Endothelial cell of umbilical vein (primary cell): ENCODE measurements at regions not wholly inside any gene's neighbourhood (a gene's known extent, or its start where the extent isn't known, plus 50 kb on each side); places are given as distances from the start of the nearest gene placed in this dataset.

ENCODE experiments used
- BruUV-seq: library from RNA; stranded (reverse); fragments of 400-500 nt; replicated peaks from 2 replicates; lab custom pipeline; 2021; lab: Mats Ljungman, UMichigan
- CTCF ChIA-PET: fragments of 300-600, 350-600 bp; sonication (Branson Sonifier 250); formaldehyde crosslinking; loops from one replicate; lab custom pipeline; 2021; ENCODE audit warnings: antibody characterized with exemption, inconsistent platforms; lab: Charles Lee
- POLR2A ChIA-PET: fragments of 300-600, 350-600 bp; sonication (Branson Sonifier 250); formaldehyde crosslinking; loops from one replicate; lab custom pipeline; 2021; ENCODE audit warnings: antibody characterized with exemption, inconsistent platforms; lab: Charles Lee
- DNase-seq: peaks from one replicate; pipeline ENCODE4 v3.0.0-alpha.2; 2011; ENCODE audit warnings: low read depth, low spot score
- FAIRE-seq: peaks from 2 replicates; lab custom pipeline; 2011; peaks lifted over from hg19 to GRCh38; lab: Jason Lieb, UNC
- H2AFZ ChIP-seq: 2 replicates; pipeline ENCODE4 v1.6.0; 2012; ENCODE audit warnings: low read depth, low read length, control low read depth, inconsistent platforms
- H3K27ac ChIP-seq: 2 replicates; pipeline ENCODE4 v1.5.1; 2011; ENCODE audit warnings: low read depth, mild to moderate bottlenecking, control low read depth, low read length, moderate library complexity; ENCODE audit not compliant: insufficient read depth
- H3K27me3 ChIP-seq, 2 experiments: 2 replicates each; pipeline versions ENCODE4 v1.6.0 to v1.6.1; 2011; ENCODE audit warnings: low read length in 2 of 2, mixed read lengths in 1 of 2; ENCODE audit not compliant: control insufficient read depth in 2 of 2, insufficient read depth in 2 of 2
- H3K36me3 ChIP-seq, 2 experiments: 2 replicates in 1 of 2; 3 replicates in 1 of 2; pipeline ENCODE4 v1.5.1; 2011; ENCODE audit warnings: low read length in 2 of 2, mild to moderate bottlenecking in 1 of 2, moderate library complexity in 1 of 2; ENCODE audit not compliant: control insufficient read depth in 2 of 2, insufficient read depth in 2 of 2; ENCODE audit errors: extremely low read depth in 1 of 2
- H3K4me1 ChIP-seq: 3 replicates; pipeline ENCODE4 v1.5.1; 2011; ENCODE audit warnings: mild to moderate bottlenecking, low read length; ENCODE audit not compliant: control insufficient read depth, insufficient read depth; ENCODE audit errors: extremely low read depth
- H3K4me2 ChIP-seq: 2 replicates; pipeline ENCODE4 v1.6.1; 2011; ENCODE audit warnings: low read length, control low read depth, mixed read lengths; ENCODE audit not compliant: insufficient read depth
- H3K4me3 ChIP-seq, 3 experiments: fragments of 200-600 bp in 1 of 3; sonication (generic), shearing (Covaris generic) in 1 of 3; replicated peaks in 1 of 3; 2 replicates each; pipeline ENCODE4 v1.5.1; 2011 to 2016; ENCODE audit warnings: control low read depth in 3 of 3, low read length in 3 of 3, mild to moderate bottlenecking in 2 of 3, inconsistent platforms in 1 of 3, low read depth in 1 of 3, moderate library complexity in 1 of 3; ENCODE audit not compliant: insufficient read depth in 1 of 3
- H3K79me2 ChIP-seq: 2 replicates; pipeline ENCODE4 v1.6.0; 2012; ENCODE audit warnings: low read length, inconsistent platforms; ENCODE audit not compliant: control insufficient read depth, insufficient read depth
- H3K9ac ChIP-seq: replicated peaks from 2 replicates; pipeline ENCODE3; 2011; ENCODE audit warnings: low read length, control low read depth; ENCODE audit not compliant: insufficient read depth; ENCODE audit errors: extremely low read depth
- H3K9me1 ChIP-seq: replicated peaks from 3 replicates; pipeline ENCODE4 v1.6.0; 2011; ENCODE audit warnings: mild to moderate bottlenecking, low read length; ENCODE audit not compliant: control insufficient read depth, insufficient read depth; ENCODE audit errors: extremely low read depth
- H3K9me3 ChIP-seq: replicated peaks from 2 replicates; pipeline ENCODE4 v1.5.1; 2012; ENCODE audit warnings: low read length, inconsistent platforms; ENCODE audit not compliant: control insufficient read depth, insufficient read depth
- H4K20me1 ChIP-seq: replicated peaks from 2 replicates; pipeline ENCODE3; 2011; ENCODE audit warnings: mild to moderate bottlenecking, low read length; ENCODE audit not compliant: control insufficient read depth, insufficient read depth; ENCODE audit errors: extremely low read depth
- CTCF ChIP-seq, 2 donors: IDR thresholded peaks; 1 replicate in 1 of 2; 2 replicates in 1 of 2; pipeline ENCODE4 v1.5.1; 2011; ENCODE audit warnings: low read length in 2 of 2, mild to moderate bottlenecking in 2 of 2, moderate library complexity in 2 of 2, control low read depth in 1 of 2, inconsistent platforms in 1 of 2, low read depth in 1 of 2; ENCODE audit not compliant: insufficient read depth in 1 of 2; ENCODE audit errors: extremely low read depth in 1 of 2
- EZH2 ChIP-seq: IDR thresholded peaks from 2 replicates; pipeline ENCODE4 v1.6.1; 2012; ENCODE audit warnings: borderline replicate concordance, low read depth, mild to moderate bottlenecking, moderate library complexity, low read length, inconsistent platforms; ENCODE audit not compliant: severe bottlenecking
- FOS ChIP-seq: IDR thresholded peaks from 2 replicates; pipeline ENCODE4 v1.6.1; 2011; ENCODE audit warnings: mild to moderate bottlenecking, low read length, moderate library complexity, borderline replicate concordance; ENCODE audit not compliant: insufficient read depth
- GATA2 ChIP-seq: IDR thresholded peaks from 2 replicates; pipeline ENCODE4 v1.7.0; 2011; ENCODE audit warnings: low read depth, mild to moderate bottlenecking, moderate library complexity, mixed read lengths, low read length; ENCODE audit not compliant: insufficient read length, insufficient read depth
- JUN ChIP-seq: IDR thresholded peaks from 2 replicates; pipeline ENCODE4 v1.6.1; 2011; ENCODE audit warnings: borderline replicate concordance, low read depth; ENCODE audit not compliant: insufficient read length, insufficient read depth
- MAX ChIP-seq: IDR thresholded peaks from 2 replicates; pipeline ENCODE4 v1.6.1; 2011; ENCODE audit not compliant: insufficient read depth, insufficient read length
- MYC ChIP-seq: IDR thresholded peaks from one replicate; pipeline ENCODE4 v1.6.1; 2011; ENCODE audit warnings: mild to moderate bottlenecking, low read depth, low read length
- POLR2A ChIP-seq: IDR thresholded peaks from 2 replicates; pipeline ENCODE4 v1.6.1; 2012; ENCODE audit warnings: low read depth, mild to moderate bottlenecking, control low read depth, low read length
- POLR2AphosphoS5 ChIP-seq: IDR thresholded peaks from 2 replicates; pipeline ENCODE4 v1.6.1; 2012; ENCODE audit warnings: low read depth, mild to moderate bottlenecking, control low read depth, low read length, moderate library complexity; ENCODE audit not compliant: insufficient read depth
- dilution Hi-C: fragments of 300-500 bp; cut with MboI; formaldehyde crosslinking; loops from one replicate; pipeline ENCODE4 v1.15.0; 2019; ENCODE audit warnings: low sequenced_read_pairs; ENCODE audit not compliant: extremely low pct_ligation_motif_present
- intact Hi-C: fragments of 100-400 bp; cut with micrococcal nuclease; formaldehyde crosslinking; loops from one replicate; pipeline ENCODE4 v1.10.0; 2022

GRCh38 chr10:20672741-20673140 is 224.4 kb downstream of the NEBL start:
- dilution Hi-C loops: no loop called here
- Histone ChIP-seq H4K20me1 (no peaks in the 10 kb centered on the region), H3K4me1 (no peaks in the 10 kb centered on the region), H3K4me2 (no peak overlapping the region), H3K79me2 (no peaks in the 10 kb centered on the region), H3K9ac (no peak overlapping the region), H3K27me3 (no peaks in the 10 kb centered on the region), H3K27ac (no peak overlapping the region), H3K36me3 (no peaks in the 10 kb centered on the region), H3K9me1 (no peaks in the 10 kb centered on the region), H2AFZ (no peak overlapping the region), H3K4me3 (no peak overlapping the region), H3K9me3 (peaks cover 6% of the 10 kb centered on the region)
- CTCF ChIA-PET: no interaction called here
- POLR2A ChIA-PET: no interaction called here
- FAIRE-seq (no peak), DNase-seq (no peak)
- intact Hi-C loops: no loop called here
- BruUV-seq: no TSS peak
- no peak for TF ChIP-seq JUN

- Histone ChIP-seq H3K27ac (no peak overlapping the region), H3K9me3 (peaks cover 5% of the 10 kb centered on the region), H3K36me3 (no peaks in the 10 kb centered on the region), H4K20me1 (no peaks in the 10 kb centered on the region), H3K9ac (no peak overlapping the region), H2AFZ (no peak overlapping the region), H3K4me1 (no peaks in the 10 kb centered on the region), H3K4me3 (no peak overlapping the region), H3K4me2 (no peak overlapping the region), H3K27me3 (no peaks in the 10 kb centered on the region), H3K79me2 (no peaks in the 10 kb centered on the region), H3K9me1 (no peaks in the 10 kb centered on the region)
- dilution Hi-C loops: no loop called here
- FAIRE-seq (no peak), DNase-seq (no peak)
- intact Hi-C loops: no loop called here
- POLR2A ChIA-PET: no interaction called here
- no peak for TF ChIP-seq MYC
- TF ChIP-seq JUN: no peak
- TF ChIP-seq CTCF (IDR thresholded peaks at IDR 0.05; ENCODE audit: extremely low read depth in 1 of 2, insufficient read depth in 1 of 2, low read depth in 1 of 2, low read length in 2 of 2): no peak
- no peak for TF ChIP-seq GATA2
- TF ChIP-seq POLR2AphosphoS5: no peak
- TF ChIP-seq POLR2A: no peak
- TF ChIP-seq MAX: no peak
- no peak for TF ChIP-seq EZH2
- TF ChIP-seq FOS: no peak
- no TSS peak for BruUV-seq
- CTCF ChIA-PET: no interaction called here
Observed at GRCh38 chr10:20670579-20670978, 226.5 kb downstream of the NEBL start.
